ENCODE measurements at regions not wholly inside any gene's neighbourhood (a gene's known extent, or its start where the extent isn't known, plus 50 kb on each side); places are given as distances from the start of the nearest gene placed in this dataset.

DNA sequence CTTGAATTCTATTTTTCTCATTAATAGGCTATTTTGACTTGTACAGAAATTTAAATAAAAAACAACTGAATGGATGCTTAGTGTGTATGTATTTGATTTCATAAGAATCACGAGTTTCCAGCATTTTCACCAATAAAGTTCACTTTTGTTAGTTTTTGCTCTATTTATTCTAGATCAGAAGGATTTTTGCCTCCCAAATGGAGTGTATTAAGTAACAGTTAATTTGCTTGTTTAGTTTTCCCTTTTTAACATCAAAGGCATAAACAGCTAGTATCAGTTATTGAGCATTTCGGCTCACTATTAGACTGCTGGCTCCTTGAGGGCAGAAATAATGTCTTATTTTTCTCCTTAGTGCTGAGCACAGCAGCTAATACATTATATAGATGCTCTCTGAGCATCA lies 414.1 kb downstream of the FGF9 start:
- TF ChIP-seq EZH2phosphoT487 (IDR thresholded peaks at IDR 0.05; ENCODE audit: borderline replicate concordance, low read length) (no peak), EZH2 (IDR thresholded peaks at IDR 0.05; ENCODE audit: low read length, unreplicated experiment) (no peak), CTCF (conservative IDR thresholded peaks at IDR 0.05; ENCODE audit: low read depth, low read length) (no peak)
- ChIA-PET CTCF (no interaction called here), POLR2A (ENCODE audit: unreplicated experiment) (no interaction called here)
- Histone ChIP-seq H4K20me1 (ENCODE audit: low read length) (no peaks in the 10 kb centered on the region), H3K4me1 (ENCODE audit: insufficient read depth, low read length) (no peaks in the 10 kb centered on the region), H3K36me3 (ENCODE audit: low read depth, low read length) (no peaks in the 10 kb centered on the region), H3F3A (ENCODE audit: low read length, unreplicated experiment) (no peaks in the 10 kb centered on the region), H3K4me3 (ENCODE audit: low read length) (no peak overlapping the region), H2AFZ (ENCODE audit: low read length) (no peak overlapping the region), H3K27ac (ENCODE audit: low read length) (no peak overlapping the region), H3K27me3 (ENCODE audit: low read length) (no peaks in the 10 kb centered on the region), H3K9ac (ENCODE audit: low read length) (no peak overlapping the region), H3K9me2 (replicated peaks; ENCODE audit: low read length) (no peaks in the 10 kb centered on the region), H3K4me2 (ENCODE audit: low read length) (no peak overlapping the region), H3K79me2 (ENCODE audit: low read length) (no peaks in the 10 kb centered on the region), H3K9me3 (ENCODE audit: low read length) (no peaks in the 10 kb centered on the region)
- intact Hi-C loops (cut with micrococcal nuclease), result no loop called here
- ATAC-seq, result no peak
- no TSS peak for BruUV-seq (replicated peaks)
- no peak for DNase-seq

DNA sequence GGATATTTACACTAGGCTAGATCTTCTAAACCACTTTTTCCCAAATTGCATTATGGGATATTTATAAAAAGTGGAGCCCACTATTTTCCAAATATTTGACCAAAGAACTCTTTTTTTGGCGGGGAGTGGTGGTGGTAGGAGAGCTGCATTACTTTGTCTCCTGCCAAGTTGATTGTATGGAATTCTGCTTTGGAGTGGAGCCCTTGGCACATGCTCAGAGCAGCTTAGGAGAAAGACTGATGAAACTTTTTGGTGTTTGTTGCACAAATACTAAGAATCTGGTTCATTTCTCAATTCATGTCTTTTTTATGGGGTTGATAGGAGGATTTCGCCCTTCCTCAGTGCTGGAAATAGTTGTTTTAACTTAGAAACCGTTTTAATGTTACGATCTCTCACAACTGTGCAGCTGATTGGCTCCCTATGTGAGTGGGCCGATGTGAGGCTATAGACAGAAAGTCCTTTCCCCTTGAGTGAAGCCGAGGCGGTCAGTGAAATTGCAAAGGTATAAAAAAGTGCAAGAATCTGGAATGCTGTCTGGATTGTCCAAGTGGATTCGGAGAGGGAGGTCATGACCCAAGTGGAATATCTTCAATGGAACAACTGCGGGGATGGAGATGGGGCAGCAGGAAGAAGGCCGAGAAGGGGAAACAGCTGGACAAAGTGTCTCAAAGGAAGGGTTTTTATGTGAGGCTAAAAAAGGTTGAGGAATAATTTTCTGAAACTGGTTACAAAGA lies 415.9 kb downstream of the FGF9 start:
- Histone ChIP-seq H3K4me2 (ENCODE audit: low read length) (no peak overlapping the region), H3K9ac (ENCODE audit: low read length) (no peak overlapping the region), H3F3A (ENCODE audit: low read length, unreplicated experiment) (no peaks in the 10 kb centered on the region), H3K4me1 (ENCODE audit: insufficient read depth, low read length) (no peaks in the 10 kb centered on the region), H3K4me3 (ENCODE audit: low read length) (no peak overlapping the region), H3K36me3 (ENCODE audit: low read depth, low read length) (no peaks in the 10 kb centered on the region), H3K27ac (ENCODE audit: low read length) (no peak overlapping the region), H3K27me3 (ENCODE audit: low read length) (no peaks in the 10 kb centered on the region), H4K20me1 (ENCODE audit: low read length) (no peaks in the 10 kb centered on the region), H2AFZ (ENCODE audit: low read length) (no peak overlapping the region), H3K9me2 (replicated peaks; ENCODE audit: low read length) (no peaks in the 10 kb centered on the region), H3K9me3 (ENCODE audit: low read length) (no peaks in the 10 kb centered on the region), H3K79me2 (ENCODE audit: low read length) (no peaks in the 10 kb centered on the region)
- ChIA-PET CTCF (no interaction called here), POLR2A (ENCODE audit: unreplicated experiment) (no interaction called here)
- no TSS peak for BruUV-seq (replicated peaks)
- no peak for TF ChIP-seq EZH2phosphoT487 (IDR thresholded peaks at IDR 0.05; ENCODE audit: borderline replicate concordance, low read length)
- TF ChIP-seq CTCF (conservative IDR thresholded peaks at IDR 0.05; ENCODE audit: low read depth, low read length), result no peak
- no peak for TF ChIP-seq EZH2 (IDR thresholded peaks at IDR 0.05; ENCODE audit: low read length, unreplicated experiment)
- intact Hi-C loops (cut with micrococcal nuclease), result no loop called here
- ATAC-seq, result no peak
- DNase-seq, result no peak

DNA sequence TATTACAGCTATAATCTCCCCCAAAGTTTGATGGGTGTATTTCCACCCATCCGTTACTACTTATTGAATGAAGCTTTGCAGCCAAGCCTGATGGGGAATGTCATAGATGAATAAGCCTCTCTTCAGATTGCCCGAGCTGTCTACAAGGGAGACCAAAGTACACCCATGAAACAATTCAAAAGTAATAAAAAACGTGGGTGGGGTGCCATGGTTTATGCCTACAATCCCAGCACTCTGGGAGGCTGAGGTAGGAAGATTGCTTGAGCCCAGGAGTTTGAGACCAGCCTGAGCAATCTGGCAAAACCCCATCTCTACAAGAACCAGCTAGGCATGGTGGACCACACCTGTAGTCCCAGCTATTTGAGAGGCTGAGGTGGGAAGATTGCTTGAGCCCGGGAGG lies 419.2 kb downstream of the FGF9 start:
- Histone ChIP-seq H3K4me3 (ENCODE audit: low read length) (no peak overlapping the region), H3K36me3 (ENCODE audit: low read depth, low read length) (no peaks in the 10 kb centered on the region), H3K9me2 (replicated peaks; ENCODE audit: low read length) (no peaks in the 10 kb centered on the region), H4K20me1 (ENCODE audit: low read length) (no peaks in the 10 kb centered on the region), H3K4me2 (ENCODE audit: low read length) (no peak overlapping the region), H3K9ac (ENCODE audit: low read length) (no peak overlapping the region), H2AFZ (ENCODE audit: low read length) (no peak overlapping the region), H3K9me3 (ENCODE audit: low read length) (no peaks in the 10 kb centered on the region), H3K4me1 (ENCODE audit: insufficient read depth, low read length) (no peaks in the 10 kb centered on the region), H3F3A (ENCODE audit: low read length, unreplicated experiment) (no peaks in the 10 kb centered on the region), H3K27me3 (ENCODE audit: low read length) (no peaks in the 10 kb centered on the region), H3K27ac (ENCODE audit: low read length) (no peak overlapping the region), H3K79me2 (ENCODE audit: low read length) (no peaks in the 10 kb centered on the region)
- intact Hi-C loops (cut with micrococcal nuclease), result no loop called here
- ChIA-PET POLR2A (ENCODE audit: unreplicated experiment) (no interaction called here), CTCF (no interaction called here)
- no TSS peak for BruUV-seq (replicated peaks)
- TF ChIP-seq EZH2phosphoT487 (IDR thresholded peaks at IDR 0.05; ENCODE audit: borderline replicate concordance, low read length) (no peak), CTCF (conservative IDR thresholded peaks at IDR 0.05; ENCODE audit: low read depth, low read length) (no peak), EZH2 (IDR thresholded peaks at IDR 0.05; ENCODE audit: low read length, unreplicated experiment) (no peak)
- ATAC-seq, result no peak
- DNase-seq, result no peak
